ENCODE measurements at regions not wholly inside any gene's neighbourhood (a gene's known extent, or its start where the extent isn't known, plus 50 kb on each side); places are given as distances from the start of the nearest gene placed in this dataset.

GRCh38 chr13:61180234-61180633 lies 235.4 kb downstream of the PCDH20 start:
- WGBS, 2 experiments (ENCODE audit: extremely low coverage in 1 of 2, insufficient coverage in 1 of 2, insufficient read length in 1 of 2, insufficient replicate concordance in 2 of 2, low coverage in 1 of 2, low lambda C conversion rate in 2 of 2, missing lambda C conversion rate in 1 of 2) = 22% methylated on average over 4 of the region's 4 CpGs; no CpG with 5 or more reads in 1 of the 2 experiments
- DNase-seq (ENCODE audit: low read depth in 1 of 2, low spot score in 2 of 2) = no peak
- no peaks in the 10 kb centered on the region for H3K79me2 ChIP-seq (ENCODE audit: control insufficient read depth in 1 of 2, insufficient read depth in 2 of 2, low read length in 2 of 2)
- peak overlapping the region; percentile 65; the same call in 1 of the 2 replicates for H2AFZ ChIP-seq (ENCODE audit: low read length)
- H2AK5ac ChIP-seq (ENCODE audit: low read depth, low read length) = no peak overlapping the region
- H3K23me2 ChIP-seq (ENCODE audit: low read depth, low read length) = no peaks in the 10 kb centered on the region
- no peak overlapping the region for H3K14ac ChIP-seq (ENCODE audit: insufficient read length)
- no peak overlapping the region for H3K4ac ChIP-seq (replicated peaks; ENCODE audit: insufficient read length, low read depth, low read length)
- FAIRE-seq = no peak
- H2BK15ac ChIP-seq (ENCODE audit: low read length) = no peak overlapping the region
- POLR2A ChIA-PET (ENCODE audit: partially characterized antibody) = no interaction called here
- H3K36me3 ChIP-seq (ENCODE audit: control insufficient read depth in 2 of 4, insufficient read depth in 4 of 4, low read length in 3 of 4) = no peaks in the 10 kb centered on the region
- H2BK20ac ChIP-seq (ENCODE audit: low read length) = no peak overlapping the region
- H4K8ac ChIP-seq (ENCODE audit: extremely low read depth, insufficient read depth, low read length) = no peak overlapping the region
- no peak overlapping the region for H3K18ac ChIP-seq (ENCODE audit: extremely low read depth, low read length)
- H3K4me3 ChIP-seq (ENCODE audit: extremely low read depth in 1 of 4, insufficient read depth in 2 of 4, low read depth in 3 of 4, low read length in 4 of 4) = peak overlapping the region in 1 of 4 experiments; percentile 33; a peak in 1 of 8 replicates
- H3K9me3 ChIP-seq (ENCODE audit: insufficient read depth in 2 of 2, low read depth in 1 of 2, low read length in 1 of 2) = no peaks in the 10 kb centered on the region
- CTCF ChIA-PET (ENCODE audit: partially characterized antibody) = interaction anchor here (1.1 to 1.7 kb wide), 3 partner anchors 11 to 81 kb away, joined by 3 to 5 read pairs (median 3); no protein-coding TSS in a partner anchor
- no peaks in the 10 kb centered on the region for H4K20me1 ChIP-seq (replicated peaks in 1 of 2; ENCODE audit: control insufficient read depth in 1 of 2, insufficient read depth in 2 of 2, low read length in 2 of 2)
- peak overlapping the region; percentile 83 for H4K5ac ChIP-seq (ENCODE audit: insufficient read length, low read depth, low read length)
- no peak overlapping the region for H4K91ac ChIP-seq (replicated peaks; ENCODE audit: insufficient read length, low read length)
- H3K9ac ChIP-seq (replicated peaks in 1 of 4; ENCODE audit: extremely low read depth in 1 of 4, low read depth in 3 of 4, low read length in 3 of 4) = no peak overlapping the region
- peaks cover 0 to 27% (median 6%) of the 10 kb centered on the region in 4 experiments for H3K4me1 ChIP-seq (replicated peaks in 1 of 4; ENCODE audit: control insufficient read depth in 3 of 4, insufficient read depth in 4 of 4, low read length in 3 of 4)
- no peak overlapping the region for H2BK120ac ChIP-seq (replicated peaks; ENCODE audit: low read depth, low read length)
- peak overlapping the region; percentile 2; the same call in 1 of the 2 replicates for H3K27ac ChIP-seq (ENCODE audit: low read depth, low read length)
- no peak overlapping the region; the same call in 1 of the 2 replicates for H2BK5ac ChIP-seq (ENCODE audit: low read depth, low read length)
- H3K4me2 ChIP-seq (ENCODE audit: insufficient read depth in 1 of 2, low read depth in 2 of 2, low read length in 2 of 2) = peak overlapping the region; percentile 37 to 40
- H2BK12ac ChIP-seq (ENCODE audit: low read depth, low read length) = no peak overlapping the region
- H3K56ac ChIP-seq (replicated peaks; ENCODE audit: insufficient read length, low read depth, low read length) = no peak overlapping the region
- no peaks in the 10 kb centered on the region for H3K27me3 ChIP-seq (replicated peaks in 1 of 4; ENCODE audit: control insufficient read depth in 3 of 4, extremely low read depth in 1 of 4, insufficient read depth in 3 of 4, low read length in 3 of 4)
- H3K23ac ChIP-seq (ENCODE audit: insufficient read length) = no peak overlapping the region
- H3K79me1 ChIP-seq (ENCODE audit: low read depth, low read length) = no peaks in the 10 kb centered on the region
- TF ChIP-seq HDAC2 (IDR thresholded peaks at IDR 0.05; ENCODE audit: borderline replicate concordance in 1 of 2, low read depth in 2 of 2, low read length in 2 of 2) = no peak
- no peak for TF ChIP-seq MAFK (IDR thresholded peaks at IDR 0.05; ENCODE audit: low read depth, low read length)
- TF ChIP-seq SP4 (IDR thresholded peaks at IDR 0.05; ENCODE audit: low read length) = no peak
- no peak for TF ChIP-seq FOSL1 (IDR thresholded peaks at IDR 0.05; ENCODE audit: insufficient read depth, low read depth, low read length)
- TF ChIP-seq TEAD4 (IDR thresholded peaks at IDR 0.05; ENCODE audit: low read depth, low read length) = no peak
- TF ChIP-seq EP300 (IDR thresholded peaks at IDR 0.05; ENCODE audit: borderline replicate concordance in 1 of 2, low read depth in 2 of 2, low read length in 2 of 2) = no peak
- TF ChIP-seq EZH2 (IDR thresholded peaks at IDR 0.05; ENCODE audit: low read depth, low read length, severe bottlenecking) = no peak
- TF ChIP-seq TCF12 (IDR thresholded peaks at IDR 0.05; ENCODE audit: low read depth, low read length) = no peak
- no peak for TF ChIP-seq RNF2 (IDR thresholded peaks at IDR 0.05; ENCODE audit: borderline replicate concordance, low read depth, low read length, missing control alignments, poor library complexity, severe bottlenecking)
- TF ChIP-seq BCL11A (IDR thresholded peaks at IDR 0.05; ENCODE audit: low read depth in 2 of 2, low read length in 2 of 2) = no peak
- TF ChIP-seq BACH1 (IDR thresholded peaks at IDR 0.05; ENCODE audit: low read length) = no peak
